ENCODE measurements at regions not wholly inside any gene's neighbourhood (a gene's known extent, or its start where the extent isn't known, plus 50 kb on each side); places are given as distances from the start of the nearest gene placed in this dataset.

GRCh38 chr9:81047280-81047679 lies 642.1 kb downstream of the TLE1 start:
- POLR2A ChIA-PET = no interaction called here
- DNase-seq (no peak), ATAC-seq (no peak)
- no peaks in the 10 kb centered on the region for H3K4me1 ChIP-seq (ENCODE audit: control insufficient read depth in 2 of 2, insufficient read depth in 2 of 2, low read length in 2 of 2)
- H3K27me3 ChIP-seq (ENCODE audit: control insufficient read depth in 2 of 2, insufficient read depth in 2 of 2, low read length in 2 of 2) = no peaks in the 10 kb centered on the region
- no peaks in the 10 kb centered on the region for H3K9me3 ChIP-seq (ENCODE audit: control insufficient read depth in 2 of 3, low read length in 3 of 3)
- no peaks in the 10 kb centered on the region for H3K36me3 ChIP-seq (ENCODE audit: control insufficient read depth in 2 of 3, insufficient read depth in 3 of 3, low read length in 3 of 3)
- CTCF ChIA-PET = no interaction called here
- Mint-ChIP-seq H3K4me1 (no peaks in the 10 kb centered on the region), H3K9me3 (peaks cover 0 to 6% (median 0%) of the 10 kb centered on the region in 11 donors), H3K27ac (no peak overlapping the region), H3K36me3 (no peaks in the 10 kb centered on the region), H3K4me3 (no peak overlapping the region), H3K27me3 (no peaks in the 10 kb centered on the region)
- H3K4me3 ChIP-seq (ENCODE audit: low read length) = no peak overlapping the region
- intact Hi-C loops (cut with micrococcal nuclease) = no loop called here
- no peak overlapping the region for H3K27ac ChIP-seq (ENCODE audit: low read depth, low read length)

- Histone ChIP-seq H3K4me1 (ENCODE audit: control insufficient read depth in 2 of 2, insufficient read depth in 2 of 2, low read length in 2 of 2) (no peaks in the 10 kb centered on the region), H3K4me3 (ENCODE audit: low read length) (no peak overlapping the region), H3K27me3 (ENCODE audit: control insufficient read depth in 2 of 2, insufficient read depth in 2 of 2, low read length in 2 of 2) (no peaks in the 10 kb centered on the region), H3K36me3 (ENCODE audit: control insufficient read depth in 2 of 3, insufficient read depth in 3 of 3, low read length in 3 of 3) (no peaks in the 10 kb centered on the region), H3K9me3 (ENCODE audit: control insufficient read depth in 2 of 3, low read length in 3 of 3) (no peaks in the 10 kb centered on the region), H3K27ac (ENCODE audit: low read depth, low read length) (no peak overlapping the region)
- CTCF ChIA-PET = no interaction called here
- POLR2A ChIA-PET = no interaction called here
- H3K4me3 Mint-ChIP-seq = no peak overlapping the region
- no peaks in the 10 kb centered on the region for H3K27me3 Mint-ChIP-seq
- no peaks in the 10 kb centered on the region for H3K36me3 Mint-ChIP-seq
- no peak for ATAC-seq
- no peak overlapping the region for H3K27ac Mint-ChIP-seq
- H3K9me3 Mint-ChIP-seq = peaks cover 0 to 6% (median 0%) of the 10 kb centered on the region in 11 donors
- no peaks in the 10 kb centered on the region for H3K4me1 Mint-ChIP-seq
- intact Hi-C loops (cut with micrococcal nuclease) = no loop called here
- no peak for DNase-seq
Measured at GRCh38 chr9:81045658-81046057, 643.7 kb downstream of the TLE1 start.

GRCh38 chr9:81037889-81038288 lies 651.5 kb downstream of the TLE1 start:
- Mint-ChIP-seq H3K9me3 (peaks cover 0 to 19% (median 0%) of the 10 kb centered on the region in 11 donors), H3K36me3 (no peaks in the 10 kb centered on the region), H3K27me3 (peaks cover 0 to 5% (median 0%) of the 10 kb centered on the region in 5 donors), H3K4me1 (no peaks in the 10 kb centered on the region), H3K4me3 (no peak overlapping the region), H3K27ac (no peak overlapping the region)
- ATAC-seq (no peak), DNase-seq (no peak)
- no peaks in the 10 kb centered on the region for H3K9me3 ChIP-seq (ENCODE audit: control insufficient read depth in 2 of 3, low read length in 3 of 3)
- no peaks in the 10 kb centered on the region for H3K27me3 ChIP-seq (ENCODE audit: control insufficient read depth in 2 of 2, insufficient read depth in 2 of 2, low read length in 2 of 2)
- ChIA-PET CTCF (no interaction called here), POLR2A (no interaction called here)
- no peak overlapping the region for H3K27ac ChIP-seq (ENCODE audit: low read depth, low read length)
- intact Hi-C loops (cut with micrococcal nuclease) = no loop called here
- H3K4me3 ChIP-seq (ENCODE audit: low read length) = no peak overlapping the region
- no peaks in the 10 kb centered on the region for H3K36me3 ChIP-seq (ENCODE audit: control insufficient read depth in 2 of 3, insufficient read depth in 3 of 3, low read length in 3 of 3)
- no peaks in the 10 kb centered on the region for H3K4me1 ChIP-seq (ENCODE audit: control insufficient read depth in 2 of 2, insufficient read depth in 2 of 2, low read length in 2 of 2)

- DNase-seq (no peak), ATAC-seq (no peak)
- no peaks in the 10 kb centered on the region for H3K36me3 Mint-ChIP-seq
- no peak overlapping the region for H3K4me3 Mint-ChIP-seq
- intact Hi-C loops (cut with micrococcal nuclease) = no loop called here
- no peaks in the 10 kb centered on the region for H3K4me1 Mint-ChIP-seq
- Histone ChIP-seq H3K4me1 (ENCODE audit: control insufficient read depth in 2 of 2, insufficient read depth in 2 of 2, low read length in 2 of 2) (no peaks in the 10 kb centered on the region), H3K36me3 (ENCODE audit: control insufficient read depth in 2 of 3, insufficient read depth in 3 of 3, low read length in 3 of 3) (no peaks in the 10 kb centered on the region), H3K27ac (ENCODE audit: low read depth, low read length) (no peak overlapping the region), H3K4me3 (ENCODE audit: low read length) (no peak overlapping the region), H3K9me3 (ENCODE audit: control insufficient read depth in 2 of 3, low read length in 3 of 3) (no peaks in the 10 kb centered on the region), H3K27me3 (ENCODE audit: control insufficient read depth in 2 of 2, insufficient read depth in 2 of 2, low read length in 2 of 2) (no peaks in the 10 kb centered on the region)
- peaks cover 0 to 19% (median 0%) of the 10 kb centered on the region in 11 donors for H3K9me3 Mint-ChIP-seq
- POLR2A ChIA-PET = no interaction called here
- peaks cover 0 to 5% (median 0%) of the 10 kb centered on the region in 5 donors for H3K27me3 Mint-ChIP-seq
- CTCF ChIA-PET = interaction anchor here (0.6 kb wide), 1 partner anchor 1131 kb away, joined by 3 read pairs; no protein-coding TSS in a partner anchor
- no peak overlapping the region for H3K27ac Mint-ChIP-seq
Measured at GRCh38 chr9:81035601-81036000, 653.7 kb downstream of the TLE1 start.

- Mint-ChIP-seq H3K4me1 (no peaks in the 10 kb centered on the region), H3K27ac (no peak overlapping the region), H3K27me3 (peaks cover 0 to 5% (median 0%) of the 10 kb centered on the region in 5 donors), H3K36me3 (no peaks in the 10 kb centered on the region), H3K9me3 (peaks cover 0 to 19% (median 0%) of the 10 kb centered on the region in 11 donors), H3K4me3 (no peak overlapping the region)
- Histone ChIP-seq H3K9me3 (ENCODE audit: control insufficient read depth in 2 of 3, low read length in 3 of 3) (no peaks in the 10 kb centered on the region), H3K4me3 (ENCODE audit: low read length) (no peak overlapping the region), H3K4me1 (ENCODE audit: control insufficient read depth in 2 of 2, insufficient read depth in 2 of 2, low read length in 2 of 2) (no peaks in the 10 kb centered on the region), H3K27me3 (ENCODE audit: control insufficient read depth in 2 of 2, insufficient read depth in 2 of 2, low read length in 2 of 2) (no peaks in the 10 kb centered on the region), H3K36me3 (ENCODE audit: control insufficient read depth in 2 of 3, insufficient read depth in 3 of 3, low read length in 3 of 3) (no peaks in the 10 kb centered on the region), H3K27ac (ENCODE audit: low read depth, low read length) (no peak overlapping the region)
- ChIA-PET CTCF (interaction anchor here (0.6 kb wide), 1 partner anchor 1131 kb away, joined by 3 read pairs; no protein-coding TSS in a partner anchor), POLR2A (no interaction called here)
- intact Hi-C loops (cut with micrococcal nuclease) = no loop called here
- ATAC-seq = no peak
- no peak for DNase-seq
Measured at GRCh38 chr9:81035171-81035570, 654.2 kb downstream of the TLE1 start.

- POLR2A ChIA-PET = no interaction called here
- Histone ChIP-seq H3K36me3 (ENCODE audit: control insufficient read depth in 2 of 3, insufficient read depth in 3 of 3, low read length in 3 of 3) (no peaks in the 10 kb centered on the region), H3K9me3 (ENCODE audit: control insufficient read depth in 2 of 3, low read length in 3 of 3) (no peaks in the 10 kb centered on the region), H3K27me3 (ENCODE audit: control insufficient read depth in 2 of 2, insufficient read depth in 2 of 2, low read length in 2 of 2) (no peaks in the 10 kb centered on the region), H3K27ac (ENCODE audit: low read depth, low read length) (no peak overlapping the region), H3K4me3 (ENCODE audit: low read length) (no peak overlapping the region), H3K4me1 (ENCODE audit: control insufficient read depth in 2 of 2, insufficient read depth in 2 of 2, low read length in 2 of 2) (no peaks in the 10 kb centered on the region)
- H3K27ac Mint-ChIP-seq = no peak overlapping the region
- H3K27me3 Mint-ChIP-seq = peaks cover 0 to 5% (median 0%) of the 10 kb centered on the region in 5 donors
- H3K4me3 Mint-ChIP-seq = no peak overlapping the region
- H3K9me3 Mint-ChIP-seq = peaks cover 0 to 6% (median 0%) of the 10 kb centered on the region in 11 donors
- no peaks in the 10 kb centered on the region for H3K4me1 Mint-ChIP-seq
- no peak for DNase-seq
- CTCF ChIA-PET = no interaction called here
- no peaks in the 10 kb centered on the region for H3K36me3 Mint-ChIP-seq
- ATAC-seq = no peak
- intact Hi-C loops (cut with micrococcal nuclease) = no loop called here
Measured at GRCh38 chr9:81032831-81033230, 656.5 kb downstream of the TLE1 start.

- H3K4me1 Mint-ChIP-seq = no peaks in the 10 kb centered on the region
- no peaks in the 10 kb centered on the region for H3K36me3 Mint-ChIP-seq
- Histone ChIP-seq H3K9me3 (ENCODE audit: control insufficient read depth in 2 of 3, low read length in 3 of 3) (no peaks in the 10 kb centered on the region), H3K4me3 (ENCODE audit: low read length) (no peak overlapping the region), H3K36me3 (ENCODE audit: control insufficient read depth in 2 of 3, insufficient read depth in 3 of 3, low read length in 3 of 3) (no peaks in the 10 kb centered on the region), H3K27ac (ENCODE audit: low read depth, low read length) (no peak overlapping the region), H3K4me1 (ENCODE audit: control insufficient read depth in 2 of 2, insufficient read depth in 2 of 2, low read length in 2 of 2) (no peaks in the 10 kb centered on the region), H3K27me3 (ENCODE audit: control insufficient read depth in 2 of 2, insufficient read depth in 2 of 2, low read length in 2 of 2) (no peaks in the 10 kb centered on the region)
- no peak for ATAC-seq
- CTCF ChIA-PET = no interaction called here
- peaks cover 0 to 5% (median 0%) of the 10 kb centered on the region in 5 donors for H3K27me3 Mint-ChIP-seq
- no peak overlapping the region for H3K4me3 Mint-ChIP-seq
- DNase-seq = no peak
- POLR2A ChIA-PET = no interaction called here
- H3K27ac Mint-ChIP-seq = no peak overlapping the region
- peaks cover 0 to 6% (median 0%) of the 10 kb centered on the region in 11 donors for H3K9me3 Mint-ChIP-seq
- intact Hi-C loops (cut with micrococcal nuclease) = no loop called here
Measured at GRCh38 chr9:81032030-81032572, 657.2 kb downstream of the TLE1 start.

All from naive thymus-derived CD4-positive, alpha-beta T cell (primary cell).